GM12891 (cell line): ENCODE measurements at regions not wholly inside any gene's neighbourhood (a gene's known extent, or its start where the extent isn't known, plus 50 kb on each side); places are given as distances from the start of the nearest gene placed in this dataset.

ENCODE experiments used
- PAX5 ChIP-seq: IDR thresholded peaks from 2 replicates; pipeline ENCODE4 v1.6.1; 2011; ENCODE audit warnings: low read length, moderate library complexity, mild to moderate bottlenecking; ENCODE audit not compliant: insufficient read depth, severe bottlenecking
- POLR2A ChIP-seq: IDR thresholded peaks from 2 replicates; pipeline ENCODE4 v1.6.1; 2011; ENCODE audit warnings: low read depth, low read length, control low read depth
- POLR2AphosphoS5 ChIP-seq: IDR thresholded peaks from 2 replicates; pipeline ENCODE4 v1.6.1; 2011; ENCODE audit warnings: low read depth, low read length, control low read depth
- POU2F2 ChIP-seq: IDR thresholded peaks from 2 replicates; pipeline ENCODE4 v1.6.1; 2011; ENCODE audit warnings: low read depth, mild to moderate bottlenecking, control low read depth, low read length, moderate library complexity
- SPI1 ChIP-seq: IDR thresholded peaks from 2 replicates; pipeline ENCODE4 v1.6.1; 2011; ENCODE audit warnings: low read depth, low read length, control low read depth
- TAF1 ChIP-seq: IDR thresholded peaks from 2 replicates; pipeline ENCODE4 v1.6.1; 2011; ENCODE audit warnings: low read depth, low read length, control low read depth

- TF ChIP-seq SPI1 (no peak), TAF1 (no peak), POLR2AphosphoS5 (no peak), POLR2A (no peak), PAX5 (no peak), POU2F2 (no peak)
Observed at GRCh38 chr1:94658221-94658620, 116.7 kb upstream of the F3 start.
